ENCODE measurements at regions not wholly inside any gene's neighbourhood (a gene's known extent, or its start where the extent isn't known, plus 50 kb on each side); places are given as distances from the start of the nearest gene placed in this dataset.

GRCh38 chr12:93311827-93312226 is 65.9 kb upstream of the NUDT4 start:
- H3K27ac ChIP-seq (ENCODE audit: low read depth, low read length, poor library complexity, severe bottlenecking): no peak overlapping the region
- CTCF ChIA-PET: no interaction called here
- no peak overlapping the region for H3K4me3 ChIP-seq (ENCODE audit: low read depth, low read length, poor library complexity, severe bottlenecking)
- DNase-seq (ENCODE audit: low spot score): no peak
- POLR2A ChIA-PET (ENCODE audit: low non-redundant PET): no interaction called here
- TF ChIP-seq CTCF (conservative IDR thresholded peaks at IDR 0.05; ENCODE audit: low read depth, low read length) (no peak), EZH2 (IDR thresholded peaks at IDR 0.05; ENCODE audit: borderline replicate concordance, low read depth, low read length, poor library complexity, severe bottlenecking) (no peak)
- no peaks in the 10 kb centered on the region for H3K36me3 ChIP-seq (ENCODE audit: insufficient read depth, low read length, poor library complexity, severe bottlenecking)
- intact Hi-C loops (cut with micrococcal nuclease; ENCODE audit: unreplicated experiment): no loop called here
- H3K4me1 ChIP-seq (ENCODE audit: insufficient read depth, low read length, poor library complexity, severe bottlenecking): no peaks in the 10 kb centered on the region
- H3K9me3 ChIP-seq (ENCODE audit: low read depth, low read length, poor library complexity, severe bottlenecking): no peaks in the 10 kb centered on the region
- no peaks in the 10 kb centered on the region for H3K27me3 ChIP-seq (replicated peaks; ENCODE audit: insufficient read depth, low read depth, low read length, poor library complexity)
- BruUV-seq (replicated peaks): no TSS peak

GRCh38 chr12:93314177-93314497 is 63.6 kb upstream of the NUDT4 start:
- ChIA-PET CTCF (no interaction called here), POLR2A (ENCODE audit: low non-redundant PET) (no interaction called here)
- no peak overlapping the region for H3K4me3 ChIP-seq (ENCODE audit: low read depth, low read length, poor library complexity, severe bottlenecking)
- H3K27ac ChIP-seq (ENCODE audit: low read depth, low read length, poor library complexity, severe bottlenecking): no peak overlapping the region
- no peaks in the 10 kb centered on the region for H3K27me3 ChIP-seq (replicated peaks; ENCODE audit: insufficient read depth, low read depth, low read length, poor library complexity)
- peaks cover 7% of the 10 kb centered on the region for H3K4me1 ChIP-seq (ENCODE audit: insufficient read depth, low read length, poor library complexity, severe bottlenecking)
- intact Hi-C loops (cut with micrococcal nuclease; ENCODE audit: unreplicated experiment): no loop called here
- TF ChIP-seq CTCF (conservative IDR thresholded peaks at IDR 0.05; ENCODE audit: low read depth, low read length): no peak
- no peak for TF ChIP-seq EZH2 (IDR thresholded peaks at IDR 0.05; ENCODE audit: borderline replicate concordance, low read depth, low read length, poor library complexity, severe bottlenecking)
- H3K9me3 ChIP-seq (ENCODE audit: low read depth, low read length, poor library complexity, severe bottlenecking): no peaks in the 10 kb centered on the region
- H3K36me3 ChIP-seq (ENCODE audit: insufficient read depth, low read length, poor library complexity, severe bottlenecking): no peaks in the 10 kb centered on the region
- no TSS peak for BruUV-seq (replicated peaks)
- no peak for DNase-seq (ENCODE audit: low spot score)

- H3K4me3 ChIP-seq (ENCODE audit: low read depth, low read length, poor library complexity, severe bottlenecking): no peak overlapping the region
- H3K9me3 ChIP-seq (ENCODE audit: low read depth, low read length, poor library complexity, severe bottlenecking): no peaks in the 10 kb centered on the region
- no peak for DNase-seq (ENCODE audit: low spot score)
- BruUV-seq (replicated peaks): no TSS peak
- H3K36me3 ChIP-seq (ENCODE audit: insufficient read depth, low read length, poor library complexity, severe bottlenecking): no peaks in the 10 kb centered on the region
- intact Hi-C loops (cut with micrococcal nuclease; ENCODE audit: unreplicated experiment): no loop called here
- H3K27me3 ChIP-seq (replicated peaks; ENCODE audit: insufficient read depth, low read depth, low read length, poor library complexity): no peaks in the 10 kb centered on the region
- no peak for TF ChIP-seq CTCF (conservative IDR thresholded peaks at IDR 0.05; ENCODE audit: low read depth, low read length)
- no peak for TF ChIP-seq EZH2 (IDR thresholded peaks at IDR 0.05; ENCODE audit: borderline replicate concordance, low read depth, low read length, poor library complexity, severe bottlenecking)
- ChIA-PET POLR2A (ENCODE audit: low non-redundant PET) (no interaction called here), CTCF (no interaction called here)
- H3K4me1 ChIP-seq (ENCODE audit: insufficient read depth, low read length, poor library complexity, severe bottlenecking): peaks cover 17% of the 10 kb centered on the region
- H3K27ac ChIP-seq (ENCODE audit: low read depth, low read length, poor library complexity, severe bottlenecking): no peak overlapping the region
These were observed 62.3 kb upstream of the NUDT4 start for GRCh38 chr12:93315385-93315906.
